ENCODE measurements at regions not wholly inside any gene's neighbourhood (a gene's known extent, or its start where the extent isn't known, plus 50 kb on each side); places are given as distances from the start of the nearest gene placed in this dataset.

DNA sequence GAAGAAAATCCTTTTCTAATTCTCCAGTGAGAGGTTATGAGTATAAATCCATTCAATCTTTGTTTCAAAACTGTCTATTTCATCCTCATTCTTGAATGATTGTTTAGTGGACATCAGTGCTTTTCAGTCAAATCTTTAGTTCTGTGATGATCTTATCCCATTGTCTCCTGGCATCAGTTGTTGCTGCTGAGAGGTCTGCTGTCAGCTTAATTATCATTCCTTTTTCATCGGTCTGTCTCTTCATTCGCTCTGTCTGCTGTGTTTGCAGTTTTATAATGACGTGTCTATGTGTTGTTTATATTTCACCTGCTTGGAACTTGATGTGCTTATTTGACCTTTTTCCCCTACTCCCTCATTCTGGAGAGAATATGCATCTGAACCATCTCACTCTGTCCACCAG is 69.2 kb upstream of the GLI2 start:
- Mint-ChIP-seq H3K27ac (no peak overlapping the region), H3K4me1 (no peaks in the 10 kb centered on the region), H3K4me3 (no peak overlapping the region), H3K36me3 (ENCODE audit: low read depth) (no peaks in the 10 kb centered on the region), H3K27me3 (peaks cover 33% of the 10 kb centered on the region), H3K9me3 (peaks cover 29% of the 10 kb centered on the region)
- ChIA-PET CTCF (no interaction called here), POLR2A (no interaction called here)
- TF ChIP-seq, protein P1, sequence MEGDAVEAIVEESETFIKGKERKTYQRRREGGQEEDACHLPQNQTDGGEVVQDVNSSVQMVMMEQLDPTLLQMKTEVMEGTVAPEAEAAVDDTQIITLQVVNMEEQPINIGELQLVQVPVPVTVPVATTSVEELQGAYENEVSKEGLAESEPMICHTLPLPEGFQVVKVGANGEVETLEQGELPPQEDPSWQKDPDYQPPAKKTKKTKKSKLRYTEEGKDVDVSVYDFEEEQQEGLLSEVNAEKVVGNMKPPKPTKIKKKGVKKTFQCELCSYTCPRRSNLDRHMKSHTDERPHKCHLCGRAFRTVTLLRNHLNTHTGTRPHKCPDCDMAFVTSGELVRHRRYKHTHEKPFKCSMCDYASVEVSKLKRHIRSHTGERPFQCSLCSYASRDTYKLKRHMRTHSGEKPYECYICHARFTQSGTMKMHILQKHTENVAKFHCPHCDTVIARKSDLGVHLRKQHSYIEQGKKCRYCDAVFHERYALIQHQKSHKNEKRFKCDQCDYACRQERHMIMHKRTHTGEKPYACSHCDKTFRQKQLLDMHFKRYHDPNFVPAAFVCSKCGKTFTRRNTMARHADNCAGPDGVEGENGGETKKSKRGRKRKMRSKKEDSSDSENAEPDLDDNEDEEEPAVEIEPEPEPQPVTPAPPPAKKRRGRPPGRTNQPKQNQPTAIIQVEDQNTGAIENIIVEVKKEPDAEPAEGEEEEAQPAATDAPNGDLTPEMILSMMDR (IDR thresholded peaks at IDR 0.05): no peak
- no peak for ATAC-seq (ENCODE audit: low read depth)
- no peak for DNase-seq
- intact Hi-C loops (cut with micrococcal nuclease): no loop called here

DNA sequence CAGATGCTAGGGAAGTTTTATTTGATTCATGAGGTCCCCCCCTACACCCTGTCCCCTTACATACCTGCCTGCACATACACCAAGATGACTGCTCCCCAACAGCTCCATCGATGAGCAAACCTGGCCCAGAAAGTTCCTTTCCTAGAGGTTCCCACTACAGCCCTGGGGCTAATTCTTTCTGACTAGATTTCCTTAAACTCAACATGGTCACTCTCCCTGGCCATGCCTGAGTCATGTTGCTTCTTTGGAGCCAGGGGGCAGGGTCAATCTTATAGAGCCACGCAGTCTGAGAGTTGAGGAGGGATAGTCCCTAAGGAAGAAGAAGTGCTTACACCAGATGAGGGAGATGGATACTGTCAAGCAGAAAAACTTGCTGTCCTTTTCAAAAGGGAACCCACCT is 67.7 kb upstream of the GLI2 start:
- H3K27ac Mint-ChIP-seq: no peak overlapping the region
- intact Hi-C loops (cut with micrococcal nuclease): no loop called here
- peaks cover 29% of the 10 kb centered on the region for H3K27me3 Mint-ChIP-seq
- H3K4me1 Mint-ChIP-seq: no peaks in the 10 kb centered on the region
- H3K36me3 Mint-ChIP-seq (ENCODE audit: low read depth): no peaks in the 10 kb centered on the region
- ChIA-PET POLR2A (no interaction called here), CTCF (no interaction called here)
- H3K9me3 Mint-ChIP-seq: peaks cover 29% of the 10 kb centered on the region
- no peak overlapping the region for H3K4me3 Mint-ChIP-seq
- DNase-seq: no peak
- no peak for ATAC-seq (ENCODE audit: low read depth)
- TF ChIP-seq, protein P1 (IDR thresholded peaks at IDR 0.05): no peak

GRCh38 chr2:120669121-120669952 is 66.3 kb upstream of the GLI2 start:
- intact Hi-C loops (cut with micrococcal nuclease): no loop called here
- no peak overlapping the region for H3K4me3 Mint-ChIP-seq
- ChIA-PET CTCF (interaction anchor here (1.0 kb wide), 1 partner anchor 11 kb away, joined by 4 read pairs; no protein-coding TSS in a partner anchor), POLR2A (no interaction called here)
- ATAC-seq (ENCODE audit: low read depth): peak; percentile 31
- TF ChIP-seq, protein P1 (IDR thresholded peaks at IDR 0.05): no peak
- peaks cover 33% of the 10 kb centered on the region for H3K27me3 Mint-ChIP-seq
- H3K4me1 Mint-ChIP-seq: no peaks in the 10 kb centered on the region
- DNase-seq: no peak
- peaks cover 27% of the 10 kb centered on the region for H3K9me3 Mint-ChIP-seq
- H3K27ac Mint-ChIP-seq: no peak overlapping the region
- H3K36me3 Mint-ChIP-seq (ENCODE audit: low read depth): no peaks in the 10 kb centered on the region

DNA sequence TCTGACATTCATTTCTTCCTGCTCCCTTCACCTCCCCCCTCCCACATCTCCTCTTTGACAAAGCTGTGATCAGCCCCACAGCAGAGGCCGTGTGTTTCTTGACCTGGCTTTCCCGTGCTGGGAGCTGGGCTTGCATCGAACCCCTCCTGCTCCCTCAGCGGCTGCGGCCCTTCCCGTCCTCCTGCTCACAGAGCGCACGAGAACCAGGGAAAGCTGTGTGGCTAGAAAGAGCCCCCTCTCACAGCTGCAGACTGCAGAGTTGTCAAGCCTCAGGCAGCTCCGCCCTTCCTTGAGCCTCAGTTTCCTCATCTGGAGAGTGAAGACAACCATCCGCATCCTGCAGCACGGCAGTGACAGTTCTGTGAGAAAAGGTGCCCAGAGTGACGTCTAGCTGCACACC is 65.7 kb upstream of the GLI2 start:
- CTCF ChIA-PET: interaction anchor here (1.0 kb wide), 1 partner anchor 11 kb away, joined by 4 read pairs; no protein-coding TSS in a partner anchor
- TF ChIP-seq, protein P1 (IDR thresholded peaks at IDR 0.05): no peak
- no peak for ATAC-seq (ENCODE audit: low read depth)

DNA sequence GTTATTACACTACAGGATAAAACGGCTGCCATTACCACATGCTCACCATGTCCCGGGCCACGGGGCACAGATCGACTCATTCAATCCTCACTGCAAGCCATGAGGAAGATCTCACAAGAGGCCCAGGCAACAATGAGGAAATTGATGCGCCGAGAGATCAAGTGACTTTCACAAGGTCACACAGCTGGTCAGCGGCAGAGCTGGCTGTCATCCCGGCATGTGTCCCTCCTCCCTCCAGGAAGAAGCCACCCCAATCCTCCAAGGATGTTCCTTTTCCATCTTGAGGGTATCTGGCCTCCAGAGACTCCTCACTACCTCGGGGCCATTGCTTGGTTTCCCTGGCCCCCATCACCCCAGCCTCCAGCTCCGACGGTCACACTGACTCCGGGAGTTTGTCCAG is 65.3 kb upstream of the GLI2 start:
- ATAC-seq (ENCODE audit: low read depth): no peak
- Mint-ChIP-seq H3K4me3 (no peak overlapping the region), H3K36me3 (ENCODE audit: low read depth) (no peaks in the 10 kb centered on the region), H3K27me3 (peaks cover 33% of the 10 kb centered on the region), H3K27ac (no peak overlapping the region), H3K9me3 (peaks cover 18% of the 10 kb centered on the region), H3K4me1 (no peaks in the 10 kb centered on the region)
- DNase-seq: no peak
- ChIA-PET CTCF (no interaction called here), POLR2A (no interaction called here)
- intact Hi-C loops (cut with micrococcal nuclease): no loop called here
- TF ChIP-seq, protein P1 (IDR thresholded peaks at IDR 0.05): no peak

More for the DNA sequence above, 65.7 kb upstream of the GLI2 start:
- H3K36me3 Mint-ChIP-seq (ENCODE audit: low read depth): no peaks in the 10 kb centered on the region
- no peaks in the 10 kb centered on the region for H3K4me1 Mint-ChIP-seq
- H3K4me3 Mint-ChIP-seq: no peak overlapping the region
- H3K27ac Mint-ChIP-seq: no peak overlapping the region
- intact Hi-C loops (cut with micrococcal nuclease): no loop called here
- H3K9me3 Mint-ChIP-seq: peaks cover 21% of the 10 kb centered on the region
- H3K27me3 Mint-ChIP-seq: peaks cover 33% of the 10 kb centered on the region
- no peak for DNase-seq
- POLR2A ChIA-PET: no interaction called here

Measured in activated B cell treated with CpG ODN at 0.5 μM for 24 hours (primary cell).